ENCODE measurements at regions not wholly inside any gene's neighbourhood (a gene's known extent, or its start where the extent isn't known, plus 50 kb on each side); places are given as distances from the start of the nearest gene placed in this dataset.

DNA sequence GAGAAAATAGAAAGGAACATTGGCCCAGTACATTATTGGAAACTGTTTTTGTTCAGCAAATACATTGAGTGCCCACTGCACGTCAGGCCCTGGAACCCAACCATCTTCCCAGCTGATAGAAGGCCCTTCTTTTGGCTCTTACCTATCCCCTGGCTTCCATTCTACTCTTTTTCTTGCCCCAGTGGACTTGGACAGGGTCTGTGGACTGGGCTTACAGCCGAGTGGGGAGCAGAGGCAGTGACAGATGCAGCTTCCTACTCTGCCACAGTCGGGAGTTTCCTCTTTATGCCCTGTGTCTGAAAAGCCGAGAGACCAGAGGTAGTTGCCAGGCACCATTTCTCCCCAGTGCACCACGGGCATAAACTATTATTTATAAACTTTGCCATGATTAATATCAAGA, 70.4 kb downstream of the ARHGAP35 start:
- TF ChIP-seq, protein P1, sequence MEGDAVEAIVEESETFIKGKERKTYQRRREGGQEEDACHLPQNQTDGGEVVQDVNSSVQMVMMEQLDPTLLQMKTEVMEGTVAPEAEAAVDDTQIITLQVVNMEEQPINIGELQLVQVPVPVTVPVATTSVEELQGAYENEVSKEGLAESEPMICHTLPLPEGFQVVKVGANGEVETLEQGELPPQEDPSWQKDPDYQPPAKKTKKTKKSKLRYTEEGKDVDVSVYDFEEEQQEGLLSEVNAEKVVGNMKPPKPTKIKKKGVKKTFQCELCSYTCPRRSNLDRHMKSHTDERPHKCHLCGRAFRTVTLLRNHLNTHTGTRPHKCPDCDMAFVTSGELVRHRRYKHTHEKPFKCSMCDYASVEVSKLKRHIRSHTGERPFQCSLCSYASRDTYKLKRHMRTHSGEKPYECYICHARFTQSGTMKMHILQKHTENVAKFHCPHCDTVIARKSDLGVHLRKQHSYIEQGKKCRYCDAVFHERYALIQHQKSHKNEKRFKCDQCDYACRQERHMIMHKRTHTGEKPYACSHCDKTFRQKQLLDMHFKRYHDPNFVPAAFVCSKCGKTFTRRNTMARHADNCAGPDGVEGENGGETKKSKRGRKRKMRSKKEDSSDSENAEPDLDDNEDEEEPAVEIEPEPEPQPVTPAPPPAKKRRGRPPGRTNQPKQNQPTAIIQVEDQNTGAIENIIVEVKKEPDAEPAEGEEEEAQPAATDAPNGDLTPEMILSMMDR (IDR thresholded peaks at IDR 0.05), result no peak
- TF ChIP-seq POLR2A (IDR thresholded peaks at IDR 0.05) (no peak), POLR2AphosphoS5 (IDR thresholded peaks at IDR 0.05) (no peak)
